SW 1271 (cell line): ENCODE measurements at regions not wholly inside any gene's neighbourhood (a gene's known extent, or its start where the extent isn't known, plus 50 kb on each side); places are given as distances from the start of the nearest gene placed in this dataset.

Source experiments
- DNase-seq, 2 experiments: peaks; one replicate each; lab custom pipeline; 2025; lab: John Stamatoyannopoulos, UW

- DNase-seq, result peak; percentile 5 to 67
Observed at GRCh38 chr3:109532257-109533216, 195.2 kb upstream of the DPPA4 start.

- DNase-seq, result no peak
Observed at GRCh38 chr3:109545746-109546145, 208.4 kb upstream of the DPPA4 start.

DNA sequence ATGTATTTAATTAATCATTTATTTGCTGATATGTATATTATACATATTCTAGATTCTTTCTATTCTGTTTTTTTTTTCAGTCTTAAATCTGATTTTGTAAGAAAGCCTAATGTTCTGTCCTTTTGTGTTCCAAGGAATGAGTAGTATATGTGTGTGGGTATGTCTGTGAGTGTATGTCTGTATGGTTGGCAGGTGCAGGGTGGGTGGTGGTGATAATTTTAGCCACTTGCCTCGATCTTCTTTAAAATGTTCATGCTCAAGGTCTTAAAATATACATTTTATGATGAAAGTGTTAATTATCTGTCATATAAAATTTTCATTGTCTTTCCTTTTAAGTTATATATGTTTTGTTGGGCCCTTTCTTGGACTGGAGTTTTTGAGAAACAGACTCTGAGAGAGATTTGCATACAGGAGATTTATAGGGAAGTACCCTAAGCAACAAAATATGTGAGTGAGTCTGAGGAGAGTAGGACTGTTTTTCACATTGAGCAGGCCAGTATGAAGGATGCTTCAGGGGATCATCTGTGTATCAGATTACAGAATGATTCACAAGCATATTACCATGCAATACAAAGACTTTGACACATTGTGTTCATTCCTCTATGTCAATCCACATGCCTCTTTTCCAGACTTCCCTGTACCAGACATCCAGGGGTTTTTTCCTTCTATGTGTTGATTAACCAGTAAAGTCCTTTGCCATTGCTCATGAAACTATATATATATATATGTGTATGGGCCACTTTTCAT lies 211.0 kb upstream of the DPPA4 start:
- DNase-seq, result no peak

DNA sequence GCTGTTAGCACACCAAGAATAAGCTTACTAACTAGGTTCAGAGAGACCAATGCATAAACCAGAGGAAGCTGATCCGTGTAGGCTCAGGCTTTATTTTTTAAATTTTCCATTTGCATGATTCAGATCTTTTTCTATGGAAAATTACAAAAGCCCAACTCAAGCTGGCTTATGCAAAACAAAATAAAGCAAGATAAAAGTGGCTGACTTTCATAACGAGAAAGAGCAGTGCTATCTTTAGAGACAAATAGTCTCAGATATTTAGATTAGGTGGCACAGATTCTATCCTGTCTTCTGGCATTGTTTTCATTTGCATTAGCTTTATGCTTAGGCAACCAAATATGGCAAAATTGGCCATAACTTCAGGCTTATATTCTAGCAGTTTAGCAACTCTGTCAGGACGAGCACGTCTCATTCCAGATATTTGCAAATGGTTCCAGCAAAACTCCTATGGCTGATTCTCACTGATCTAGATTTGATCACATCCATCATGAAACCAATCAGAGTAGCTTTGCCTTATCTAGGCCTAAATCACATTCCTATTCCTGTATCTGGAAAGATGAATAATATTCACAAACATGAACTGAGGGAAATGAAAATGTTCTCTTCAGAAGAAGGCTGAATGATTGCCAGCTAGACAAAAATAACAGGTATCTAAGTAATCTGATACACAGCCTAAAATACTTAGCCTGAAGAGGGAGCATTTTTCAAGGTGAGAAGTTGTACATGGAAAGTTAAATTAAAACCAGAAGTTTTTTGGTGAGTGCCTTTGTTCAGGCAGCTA lies 216.4 kb upstream of the DPPA4 start:
- peak in 1 of 2 experiments; percentile 20 for DNase-seq

GRCh38 chr3:109559389-109559788 lies 222.0 kb upstream of the DPPA4 start:
- DNase-seq, result no peak

DNA sequence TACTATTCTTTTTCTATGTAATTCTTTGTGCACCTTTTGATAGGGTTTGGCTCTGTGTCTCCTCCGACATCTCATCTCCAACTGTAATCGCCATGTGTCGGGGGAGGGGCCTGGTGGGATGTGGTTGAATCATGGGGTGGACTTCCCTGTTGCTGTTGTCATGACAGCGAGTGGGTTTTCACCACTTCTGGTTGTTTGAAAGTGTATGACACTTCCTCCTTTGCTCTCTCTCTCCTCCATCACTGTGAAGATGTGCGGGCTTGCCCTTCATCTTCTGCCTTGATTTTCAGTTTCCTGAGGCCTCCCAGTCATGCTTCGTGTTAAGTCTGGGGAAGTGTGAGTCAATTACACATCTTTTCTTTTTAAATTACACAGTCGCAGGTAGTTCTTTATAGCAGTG lies 225.8 kb upstream of the DPPA4 start:
- no peak for DNase-seq

- DNase-seq, result no peak
Observed at GRCh38 chr3:109569135-109569846, 231.9 kb upstream of the DPPA4 start.

DNA sequence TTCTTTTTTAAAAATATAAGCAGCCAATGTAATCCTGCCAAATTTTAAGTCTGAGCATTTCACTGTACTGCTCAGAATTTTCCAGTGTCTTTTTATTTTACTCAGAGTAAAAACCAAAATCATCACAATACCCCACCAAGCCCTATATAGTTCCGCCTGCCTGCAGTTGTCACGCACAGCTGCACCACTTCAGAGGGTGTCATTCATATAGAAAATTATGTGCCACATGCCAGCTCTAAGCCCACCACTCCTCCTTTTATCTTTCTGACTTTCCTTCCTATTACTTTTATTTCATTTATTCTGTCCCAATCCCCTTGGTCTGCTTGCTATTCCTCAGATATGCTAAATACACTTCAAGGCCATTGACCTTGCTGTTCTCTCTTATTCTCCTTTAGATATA lies 233.1 kb upstream of the DPPA4 start:
- no peak for DNase-seq

GRCh38 chr3:109572301-109572700 lies 235.0 kb upstream of the DPPA4 start:
- DNase-seq, result no peak

DNA sequence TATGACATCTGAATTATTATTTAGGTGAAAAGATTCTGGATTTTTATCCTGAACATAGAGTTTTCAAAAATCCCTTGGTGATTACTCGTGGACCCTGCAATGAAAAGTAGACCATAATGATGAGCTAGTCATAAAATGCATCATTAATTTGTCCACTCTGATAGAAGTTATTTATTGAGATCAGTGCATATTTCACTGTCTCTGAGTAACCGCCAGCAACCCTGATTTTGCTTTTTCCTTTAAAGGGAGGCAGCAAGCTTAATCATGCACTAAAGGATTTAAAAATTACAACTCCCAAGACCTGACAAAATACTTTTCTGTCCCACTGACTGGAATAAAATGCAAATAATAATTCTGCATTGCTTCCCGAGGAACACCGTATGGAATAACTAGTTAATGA lies 259.6 kb upstream of the DPPA4 start:
- DNase-seq, result no peak

GRCh38 chr3:109597444-109597843 lies 260.1 kb upstream of the DPPA4 start:
- DNase-seq, result no peak

DNA sequence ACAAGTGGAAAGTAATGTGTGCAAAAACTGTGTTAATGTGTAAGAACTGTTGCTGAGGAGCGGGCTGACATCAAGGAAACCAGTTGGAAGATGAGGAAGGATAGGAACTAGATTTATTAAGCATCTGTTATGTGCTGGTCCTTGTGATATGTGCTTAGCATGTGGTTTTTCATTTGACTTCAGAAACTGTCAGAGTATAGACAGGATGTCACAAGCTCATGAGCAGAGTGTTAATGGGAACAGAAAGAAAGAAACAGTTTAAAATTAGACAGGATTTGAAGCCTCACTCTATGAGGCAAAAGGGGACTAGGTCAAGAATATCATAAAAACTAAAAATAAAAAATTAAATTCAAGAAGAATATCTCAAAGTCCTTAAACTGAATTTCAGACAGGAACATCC lies 270.6 kb upstream of the DPPA4 start:
- DNase-seq, result no peak

GRCh38 chr3:109608574-109608973 lies 271.2 kb upstream of the DPPA4 start:
- DNase-seq, result no peak

GRCh38 chr3:109618766-109619378 lies 281.5 kb upstream of the DPPA4 start:
- DNase-seq, result no peak

DNA sequence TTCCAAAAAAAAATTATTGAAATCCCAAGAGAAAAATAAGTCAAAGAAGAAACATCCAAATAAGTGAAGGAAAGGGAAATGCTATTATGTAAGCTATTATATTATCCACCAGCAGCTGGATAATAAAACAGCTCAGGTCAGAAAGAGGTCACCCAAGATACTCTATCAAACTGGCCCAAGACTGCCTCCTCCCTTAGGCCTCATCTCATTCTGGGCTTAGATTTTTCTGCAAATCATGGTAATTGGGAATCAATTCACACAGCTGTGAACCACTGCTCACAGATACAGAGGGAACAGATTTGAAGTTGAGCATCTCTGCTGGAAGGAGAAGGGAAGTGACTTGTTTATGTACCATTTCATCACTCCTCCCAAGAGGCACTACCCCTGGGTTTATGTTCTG lies 294.6 kb upstream of the DPPA4 start:
- DNase-seq, result no peak

- no peak for DNase-seq
Observed at GRCh38 chr3:109640146-109640652, 302.9 kb upstream of the DPPA4 start.

- no peak for DNase-seq
Observed at GRCh38 chr3:109642025-109642424, 304.7 kb upstream of the DPPA4 start.

- peak; percentile 12 to 69 for DNase-seq
Observed at GRCh38 chr3:109643590-109643989, 306.2 kb upstream of the DPPA4 start.

GRCh38 chr3:109644332-109644731 lies 307.0 kb upstream of the DPPA4 start:
- no peak for DNase-seq

- DNase-seq, result no peak
Observed at GRCh38 chr3:109644746-109645145, 307.4 kb upstream of the DPPA4 start.

- DNase-seq, result no peak
Observed at GRCh38 chr3:109648027-109648426, 310.7 kb upstream of the DPPA4 start.
